ENCODE measurements at regions not wholly inside any gene's neighbourhood (a gene's known extent, or its start where the extent isn't known, plus 50 kb on each side); places are given as distances from the start of the nearest gene placed in this dataset.

DNA sequence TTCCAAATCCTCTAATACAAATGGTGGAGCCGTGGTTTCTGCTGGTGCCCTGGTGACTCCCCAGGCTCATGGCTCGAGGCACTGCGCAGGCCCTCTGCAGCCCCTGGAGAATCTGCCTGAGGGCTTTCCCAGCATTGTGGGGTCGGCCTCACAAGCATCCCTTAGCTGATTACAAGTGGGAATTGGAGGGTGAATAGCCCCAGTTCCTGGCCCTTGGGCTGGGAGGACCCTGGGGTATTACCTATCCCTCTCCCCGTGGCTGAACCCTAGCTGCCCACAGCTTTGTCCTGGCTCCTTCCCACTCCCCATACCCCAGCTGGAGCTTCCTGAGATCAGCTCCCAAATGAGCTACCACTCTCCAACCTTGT, 212.2 kb upstream of the CST7 start:
- TF ChIP-seq, protein P1, sequence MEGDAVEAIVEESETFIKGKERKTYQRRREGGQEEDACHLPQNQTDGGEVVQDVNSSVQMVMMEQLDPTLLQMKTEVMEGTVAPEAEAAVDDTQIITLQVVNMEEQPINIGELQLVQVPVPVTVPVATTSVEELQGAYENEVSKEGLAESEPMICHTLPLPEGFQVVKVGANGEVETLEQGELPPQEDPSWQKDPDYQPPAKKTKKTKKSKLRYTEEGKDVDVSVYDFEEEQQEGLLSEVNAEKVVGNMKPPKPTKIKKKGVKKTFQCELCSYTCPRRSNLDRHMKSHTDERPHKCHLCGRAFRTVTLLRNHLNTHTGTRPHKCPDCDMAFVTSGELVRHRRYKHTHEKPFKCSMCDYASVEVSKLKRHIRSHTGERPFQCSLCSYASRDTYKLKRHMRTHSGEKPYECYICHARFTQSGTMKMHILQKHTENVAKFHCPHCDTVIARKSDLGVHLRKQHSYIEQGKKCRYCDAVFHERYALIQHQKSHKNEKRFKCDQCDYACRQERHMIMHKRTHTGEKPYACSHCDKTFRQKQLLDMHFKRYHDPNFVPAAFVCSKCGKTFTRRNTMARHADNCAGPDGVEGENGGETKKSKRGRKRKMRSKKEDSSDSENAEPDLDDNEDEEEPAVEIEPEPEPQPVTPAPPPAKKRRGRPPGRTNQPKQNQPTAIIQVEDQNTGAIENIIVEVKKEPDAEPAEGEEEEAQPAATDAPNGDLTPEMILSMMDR (IDR thresholded peaks at IDR 0.05; ENCODE audit: low read depth, low read length): no peak
- no peak for TF ChIP-seq EZH2phosphoT487 (IDR thresholded peaks at IDR 0.05; ENCODE audit: low read depth)

All from OCI-LY3 (cell line).